HepG2 (cell line): ENCODE measurements at regions not wholly inside any gene's neighbourhood (a gene's known extent, or its start where the extent isn't known, plus 50 kb on each side); places are given as distances from the start of the nearest gene placed in this dataset.

Experiments used
- ATAC-seq: fragments of 200-7000 bp; cut with Tn5 transposase; 3 replicates; pipeline ENCODE4 v1.9.1; 2020; ENCODE audit warnings: mild to moderate bottlenecking, moderate library complexity
- BruUV-seq: library from RNA; stranded (reverse); fragments of 400-500 nt; replicated peaks from 2 replicates; lab custom pipeline; 2021; lab: Mats Ljungman, UMichigan
- CTCF ChIA-PET: fragments of 300-600 bp; formaldehyde crosslinking; extraction: SDS; loops from one replicate; lab custom pipeline; 2021; ENCODE audit warnings: low total read pairs, inconsistent platforms, low intra/inter-chr PET ratio; lab: Yijun Ruan, JAX
- POLR2A ChIA-PET: fragments of 350-600 bp; sonication (Branson Sonifier 250); formaldehyde crosslinking; loops from one replicate; lab custom pipeline; 2020; ENCODE audit warnings: antibody characterized with exemption, inconsistent platforms; lab: Yijun Ruan, JAX
- DNase-seq: peaks from one replicate; pipeline ENCODE4 v3.0.0-alpha.2; 2015; ENCODE audit warnings: low spot score
- FAIRE-seq: peaks from 3 replicates; lab custom pipeline; 2011; peaks lifted over from hg19 to GRCh38; lab: Jason Lieb, UNC
- H2AFZ ChIP-seq: one replicate; pipeline ENCODE4 v1.6.1; 2011; ENCODE audit warnings: low read length, inconsistent platforms
- H3K27ac ChIP-seq: fragments of 300-600 bp; 3 replicates; pipeline ENCODE4 v1.8.0; 2011; ENCODE audit warnings: mixed run types, mild to moderate bottlenecking, mixed read lengths, low read length, inconsistent platforms; ENCODE audit not compliant: insufficient read depth; ENCODE audit errors: extremely low read length
- H3K27me3 ChIP-seq, 2 experiments: fragments of 200-600 bp in 1 of 2; 2 replicates in 1 of 2; 3 replicates in 1 of 2; pipeline versions ENCODE4 v1.6.0 to v1.8.0; 2011; ENCODE audit warnings: low read length in 2 of 2, mild to moderate bottlenecking in 2 of 2, moderate library complexity in 2 of 2, inconsistent platforms in 1 of 2; ENCODE audit not compliant: insufficient read depth in 2 of 2, control insufficient read depth in 1 of 2
- H3K36me3 ChIP-seq, 2 experiments: fragments of 200-600 bp in 1 of 2; replicated peaks in 1 of 2; 2 replicates in 1 of 2; 3 replicates in 1 of 2; pipeline versions ENCODE4 v1.5.1 to v1.8.0; 2011; ENCODE audit warnings: low read length in 2 of 2, inconsistent platforms in 1 of 2; ENCODE audit not compliant: insufficient read depth in 2 of 2, control insufficient read depth in 1 of 2
- H3K4me1 ChIP-seq: 2 replicates; pipeline ENCODE4 v1.5.1; 2012; ENCODE audit warnings: low read length, inconsistent platforms; ENCODE audit not compliant: insufficient read depth
- H3K4me2 ChIP-seq: 2 replicates; pipeline ENCODE4 v1.6.0; 2011; ENCODE audit warnings: low read depth, low read length, inconsistent platforms
- H3K4me3 ChIP-seq, 3 experiments: fragments of 200-600 bp in 1 of 3; sonication (generic), shearing (Covaris generic) in 1 of 3; replicated peaks in 1 of 3; 2 replicates each; pipeline ENCODE4 v1.5.1; 2011 to 2016; ENCODE audit warnings: low read length in 3 of 3, inconsistent platforms in 2 of 3, low read depth in 2 of 3, mild to moderate bottlenecking in 2 of 3, control low read depth in 1 of 3, mixed read lengths in 1 of 3; ENCODE audit not compliant: insufficient read depth in 1 of 3
- H3K79me2 ChIP-seq: one replicate; pipeline ENCODE4 v1.6.1; 2011; ENCODE audit warnings: low read length, inconsistent platforms; ENCODE audit not compliant: insufficient read depth
- H3K9ac ChIP-seq: 2 replicates; pipeline ENCODE4 v1.6.0; 2011; ENCODE audit warnings: mild to moderate bottlenecking, low read depth, low read length, inconsistent platforms; ENCODE audit not compliant: insufficient read depth
- H3K9me3 ChIP-seq: 2 replicates; pipeline ENCODE4 v1.5.1; 2012; ENCODE audit warnings: mild to moderate bottlenecking, low read length
- H4K20me1 ChIP-seq: 2 replicates; pipeline ENCODE4 v1.6.0; 2011; ENCODE audit warnings: inconsistent platforms, mild to moderate bottlenecking, low read length, moderate library complexity; ENCODE audit not compliant: insufficient read depth
- CREB1 ChIP-seq, 2 experiments: fragments of 450-650 bp in 1 of 2; IDR thresholded peaks; 2 replicates each; pipeline ENCODE4 v1.6.1; 2016 to 2017; ENCODE audit warnings: control low read depth in 1 of 2, mild to moderate bottlenecking in 1 of 2, missing compliant biosample characterization in 1 of 2, missing genetic modification characterization in 1 of 2
- ELF3 ChIP-seq: IDR thresholded peaks from 2 replicates; pipeline ENCODE4 v1.6.1; 2016; ENCODE audit warnings: missing genetic modification reagents, missing compliant biosample characterization
- HES4 ChIP-seq: sonication (generic); formaldehyde crosslinking; IDR thresholded peaks from 2 replicates; pipeline ENCODE4 v1.9.0; 2021; ENCODE audit warnings: mild to moderate bottlenecking, missing genetic modification reagents, borderline replicate concordance
- HMGXB4 ChIP-seq, 2 experiments: sonication (generic) in 1 of 2; formaldehyde crosslinking in 1 of 2; IDR thresholded peaks; 2 replicates each; pipeline versions ENCODE4 v1.4.0 to v1.6.1; 2018 to 2020; ENCODE audit warnings: missing genetic modification reagents in 2 of 2, borderline replicate concordance in 1 of 2, low read depth in 1 of 2, mild to moderate bottlenecking in 1 of 2, missing biosample characterization in 1 of 2
- KDM6A ChIP-seq: IDR thresholded peaks from 2 replicates; pipeline ENCODE4 v1.6.1; 2016; ENCODE audit warnings: low read depth
- SOX6 ChIP-seq, 2 experiments: fragments of 450-650 bp in 1 of 2; sonication (generic) in 1 of 2; formaldehyde crosslinking in 1 of 2; IDR thresholded peaks; 2 replicates each; pipeline versions ENCODE4 v1.4.0 to v1.6.1; 2017 to 2020; ENCODE audit warnings: antibody characterized with exemption in 1 of 2, mild to moderate bottlenecking in 1 of 2, missing genetic modification reagents in 1 of 2
- YEATS4 ChIP-seq: sonication (generic); formaldehyde crosslinking; IDR thresholded peaks from 2 replicates; pipeline ENCODE4 v1.4.0; 2020; ENCODE audit warnings: missing genetic modification reagents, borderline replicate concordance
- ZFYVE20 ChIP-seq: sonication (generic); formaldehyde crosslinking; IDR thresholded peaks from 2 replicates; pipeline ENCODE4 v1.8.0; 2023; ENCODE audit warnings: low read depth, mild to moderate bottlenecking, moderate library complexity, missing genetic modification reagents, borderline replicate concordance
- ZNF230 ChIP-seq: sonication (generic); formaldehyde crosslinking; IDR thresholded peaks from 2 replicates; pipeline ENCODE4 v1.4.0; 2020; ENCODE audit warnings: mild to moderate bottlenecking, missing genetic modification reagents
- ZNF549 ChIP-seq: sonication (generic); formaldehyde crosslinking; IDR thresholded peaks from 2 replicates; pipeline ENCODE4 v1.5.0; 2020; ENCODE audit warnings: missing genetic modification reagents
- ZNF564 ChIP-seq: sonication (generic); formaldehyde crosslinking; IDR thresholded peaks from 2 replicates; pipeline ENCODE4 v1.8.1; 2023; ENCODE audit warnings: mild to moderate bottlenecking, missing genetic modification reagents
- ZNF672 ChIP-seq: sonication (generic); formaldehyde crosslinking; IDR thresholded peaks from 2 replicates; pipeline ENCODE4 v1.8.1; 2022; ENCODE audit warnings: missing genetic modification reagents
- ZNF746 ChIP-seq: sonication (generic); formaldehyde crosslinking; IDR thresholded peaks from 2 replicates; pipeline ENCODE4 v1.8.0; 2022; ENCODE audit warnings: mild to moderate bottlenecking, missing genetic modification reagents
- WGBS: methylation state at CpG from one replicate; pipeline ENCODE4 v1.1.6; 2017; ENCODE audit warnings: low lambda C conversion rate; 5-methylcytosine and 5-hydroxymethylcytosine counted together
- in situ Hi-C: cut with HindIII; loops from 2 replicates; pipeline ENCODE4 v1.10.0; 2017; ENCODE audit warnings: low pct_unique_long_range_greater_than_20kb; ENCODE audit not compliant: extremely low pct_ligation_motif_present
- intact Hi-C: fragments of 100-400 bp; cut with micrococcal nuclease; formaldehyde crosslinking; loops from one replicate; pipeline ENCODE4 v1.10.0; 2022; ENCODE audit not compliant: unreplicated experiment
- TF ChIP-seq, protein P1 (sequence below): sonication (generic); formaldehyde crosslinking; IDR thresholded peaks from 2 replicates; pipeline ENCODE4 v1.8.0; 2022; ENCODE audit warnings: low read depth, missing genetic modification reagents
- TF ChIP-seq, protein P2 (sequence below): sonication (generic); formaldehyde crosslinking; IDR thresholded peaks from 2 replicates; pipeline ENCODE4 v1.8.0; 2022; ENCODE audit warnings: mild to moderate bottlenecking, missing genetic modification reagents, moderate library complexity

GRCh38 chr2:41686156-41686555, 361.7 kb upstream of the PKDCC start:
- Histone ChIP-seq H3K36me3 (no peaks in the 10 kb centered on the region), H3K4me3 (no peak overlapping the region), H3K4me1 (no peaks in the 10 kb centered on the region), H4K20me1 (no peaks in the 10 kb centered on the region), H3K9ac (no peak overlapping the region), H2AFZ (no peak overlapping the region), H3K27ac (no peak overlapping the region), H3K9me3 (no peaks in the 10 kb centered on the region), H3K4me2 (no peak overlapping the region), H3K27me3 (no peaks in the 10 kb centered on the region), H3K79me2 (no peaks in the 10 kb centered on the region)
- no TSS peak for BruUV-seq
- in situ Hi-C loops (loop anchor here (25.0 kb wide), 1 partner anchor 1774 kb away; no protein-coding TSS in a partner anchor), intact Hi-C loops (no loop called here)
- WGBS = 43% methylated on average over 2 of the region's 2 CpGs
- POLR2A ChIA-PET = no interaction called here
- DNase-seq = no peak
- ATAC-seq = no peak
- CTCF ChIA-PET = no interaction called here
- no peak for TF ChIP-seq ELF3 (CRISPR knock-in tag)
- TF ChIP-seq ZFYVE20 (CRISPR knock-in tag) = no peak
- TF ChIP-seq ZNF672 (CRISPR knock-in tag) = no peak
- no peak for TF ChIP-seq ZNF549 (CRISPR knock-in tag)
- TF ChIP-seq ZNF746 (CRISPR knock-in tag) = no peak
- no peak for TF ChIP-seq KDM6A (CRISPR knock-in tag)
- TF ChIP-seq YEATS4 (CRISPR knock-in tag) = no peak
- no peak for TF ChIP-seq CREB1 (IDR thresholded peaks at IDR 0.05)
- TF ChIP-seq CREB1 (CRISPR knock-in tag; IDR thresholded peaks at IDR 0.05) = no peak
- TF ChIP-seq, protein P1, sequence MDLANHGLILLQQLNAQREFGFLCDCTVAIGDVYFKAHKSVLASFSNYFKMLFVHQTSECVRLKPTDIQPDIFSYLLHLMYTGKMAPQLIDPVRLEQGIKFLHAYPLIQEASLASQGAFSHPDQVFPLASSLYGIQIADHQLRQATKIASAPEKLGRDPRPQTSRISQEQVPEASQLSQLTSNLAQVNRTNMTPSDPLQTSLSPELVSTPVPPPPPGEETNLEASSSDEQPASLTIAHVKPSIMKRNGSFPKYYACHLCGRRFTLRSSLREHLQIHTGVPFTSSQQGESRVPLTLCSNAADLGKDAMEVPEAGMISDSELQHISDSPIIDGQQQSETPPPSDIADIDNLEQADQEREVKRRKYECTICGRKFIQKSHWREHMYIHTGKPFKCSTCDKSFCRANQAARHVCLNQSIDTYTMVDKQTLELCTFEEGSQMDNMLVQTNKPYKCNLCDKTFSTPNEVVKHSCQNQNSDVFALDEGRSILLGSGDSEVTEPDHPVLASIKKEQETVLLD (CRISPR knock-in tag) = no peak
- no peak for TF ChIP-seq HMGXB4 (CRISPR knock-in tag; IDR thresholded peaks at IDR 0.05; ENCODE audit: borderline replicate concordance in 1 of 2, low read depth in 1 of 2)
- no peak for TF ChIP-seq ZNF564 (CRISPR knock-in tag)
- TF ChIP-seq, protein P2, sequence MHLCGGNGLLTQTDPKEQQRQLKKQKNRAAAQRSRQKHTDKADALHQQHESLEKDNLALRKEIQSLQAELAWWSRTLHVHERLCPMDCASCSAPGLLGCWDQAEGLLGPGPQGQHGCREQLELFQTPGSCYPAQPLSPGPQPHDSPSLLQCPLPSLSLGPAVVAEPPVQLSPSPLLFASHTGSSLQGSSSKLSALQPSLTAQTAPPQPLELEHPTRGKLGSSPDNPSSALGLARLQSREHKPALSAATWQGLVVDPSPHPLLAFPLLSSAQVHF = no peak
- no peak for TF ChIP-seq HES4 (CRISPR knock-in tag)
- TF ChIP-seq SOX6 (IDR thresholded peaks at IDR 0.05) = no peak
- TF ChIP-seq SOX6 (CRISPR knock-in tag; IDR thresholded peaks at IDR 0.05) = no peak
- no peak for TF ChIP-seq ZNF230 (CRISPR knock-in tag)
- no peak for FAIRE-seq
